GM12872 (cell line): ENCODE measurements at regions not wholly inside any gene's neighbourhood (a gene's known extent, or its start where the extent isn't known, plus 50 kb on each side); places are given as distances from the start of the nearest gene placed in this dataset.

ENCODE experiments used
- CTCF ChIP-seq: IDR thresholded peaks from 3 replicates; pipeline ENCODE4 v1.5.1; 2011; ENCODE audit warnings: low read depth, mild to moderate bottlenecking, low read length, moderate library complexity; ENCODE audit not compliant: insufficient read depth

GRCh38 chr4:13765539-13765938, 138.0 kb upstream of the BOD1L1 start:
- TF ChIP-seq CTCF, result no peak

GRCh38 chr4:13766761-13767540, 139.4 kb upstream of the BOD1L1 start:
- no peak for TF ChIP-seq CTCF

GRCh38 chr4:13777341-13777740, 149.8 kb upstream of the BOD1L1 start:
- TF ChIP-seq CTCF, result no peak

GRCh38 chr4:13778367-13778766, 150.8 kb upstream of the BOD1L1 start:
- no peak for TF ChIP-seq CTCF

- no peak for TF ChIP-seq CTCF
Observed at GRCh38 chr4:13782231-13782630, 154.7 kb upstream of the BOD1L1 start.

GRCh38 chr4:13783800-13784411, 156.4 kb upstream of the BOD1L1 start:
- no peak for TF ChIP-seq CTCF

GRCh38 chr4:13793020-13793710, 165.6 kb upstream of the BOD1L1 start:
- no peak for TF ChIP-seq CTCF
